Gastrocnemius medialis (tissue), 4 donors: ENCODE measurements at regions not wholly inside any gene's neighbourhood (a gene's known extent, or its start where the extent isn't known, plus 50 kb on each side); places are given as distances from the start of the nearest gene placed in this dataset.

Experiments
- ATAC-seq, 2 donors: fragments of 150-250 bp; one replicate each; pipeline ENCODE4 v1.9.1; 2016
- DNase-seq, 2 donors: peaks; one replicate each; pipeline ENCODE4 v3.0.0-alpha.2; 2019
- H3K27ac ChIP-seq, 4 donors: fragments of 200-600 bp; sonication (generic); 1 replicate in 1 of 4; 2 replicates in 3 of 4; pipeline ENCODE4 v1.5.1; 2016 to 2018; ENCODE audit warnings: mild to moderate bottlenecking in 2 of 4, moderate library complexity in 1 of 4
- H3K27me3 ChIP-seq, 3 donors: fragments of 200-600 bp; sonication (generic) in 2 of 3; 1 replicate in 1 of 3; 2 replicates in 2 of 3; pipeline versions ENCODE4 v1.5.1 to v1.6.0; 2016 to 2019; ENCODE audit warnings: mild to moderate bottlenecking in 1 of 3, moderate library complexity in 1 of 3
- H3K36me3 ChIP-seq, 2 donors: fragments of 200-600 bp; sonication (generic) in 1 of 2; one replicate each; pipeline ENCODE4 v1.5.1; 2017 to 2018
- H3K4me1 ChIP-seq, 2 donors: fragments of 200-600 bp; sonication (generic) in 1 of 2; one replicate each; pipeline ENCODE4 v1.5.1; 2016 to 2017; ENCODE audit warnings: mild to moderate bottlenecking in 2 of 2
- H3K4me3 ChIP-seq, 4 donors: fragments of 200-600 bp; sonication (generic) in 3 of 4; 1 replicate in 1 of 4; 2 replicates in 3 of 4; pipeline ENCODE4 v1.5.1; 2016 to 2019; ENCODE audit warnings: mild to moderate bottlenecking in 2 of 4
- H3K9me3 ChIP-seq, 3 donors: fragments of 200-600 bp; sonication (generic) in 2 of 3; 1 replicate in 1 of 3; 2 replicates in 2 of 3; pipeline ENCODE4 v1.5.1; 2016 to 2019
- CTCF ChIP-seq, 5 experiments: fragments of 450-650 bp in 3 of 5; fragments of 200-600 bp in 2 of 5; sonication (generic) in 2 of 5; IDR thresholded peaks in 4 of 5; conservative IDR thresholded peaks in 1 of 5; 1 replicate in 4 of 5; 2 replicates in 1 of 5; pipeline ENCODE4 v1.5.1; 2016 to 2019; ENCODE audit warnings: antibody characterized with exemption in 5 of 5, mild to moderate bottlenecking in 3 of 5, moderate library complexity in 3 of 5
- POLR2A ChIP-seq, 2 donors: fragments of 450-650 bp; IDR thresholded peaks; one replicate each; pipeline ENCODE4 v1.6.1; 2017; ENCODE audit warnings: antibody characterized with exemption in 2 of 2, mild to moderate bottlenecking in 2 of 2, moderate library complexity in 2 of 2
- in situ Hi-C, 4 donors: fragments of 200-750 bp; cut with MboI; loops; one replicate each; pipeline versions ENCODE4 v1.15.0 to v1.8.0; 2017; ENCODE audit warnings: low sequenced_read_pairs in 4 of 4
- intact Hi-C: fragments of 100-400 bp; cut with DNase I; formaldehyde crosslinking; loops from one replicate; pipeline ENCODE4 v1.15.1; 2023; ENCODE audit warnings: low total_unique reads

- Histone ChIP-seq H3K4me1 (no peaks in the 10 kb centered on the region), H3K4me3 (no peak overlapping the region), H3K9me3 (no peaks in the 10 kb centered on the region), H3K27me3 (no peaks in the 10 kb centered on the region), H3K27ac (no peak overlapping the region), H3K36me3 (no peaks in the 10 kb centered on the region)
- no peak for TF ChIP-seq POLR2A (IDR thresholded peaks at IDR 0.05)
- no peak for TF ChIP-seq CTCF (IDR thresholded peaks at IDR 0.05 in 4 of 5, conservative IDR thresholded peaks at IDR 0.05 in 1 of 5)
- intact Hi-C loops (no loop called here), in situ Hi-C loops (no loop called here)
- ATAC-seq (no peak), DNase-seq (no peak)
These were observed 130.8 kb upstream of the IRX3 start for GRCh38 chr16:54417384-54417783.

- no peak overlapping the region for H3K27ac ChIP-seq
- intact Hi-C loops (no loop called here), in situ Hi-C loops (no loop called here)
- DNase-seq, result no peak
- ATAC-seq, result no peak
- no peaks in the 10 kb centered on the region for H3K27me3 ChIP-seq
- no peak for TF ChIP-seq CTCF (IDR thresholded peaks at IDR 0.05 in 4 of 5, conservative IDR thresholded peaks at IDR 0.05 in 1 of 5)
- TF ChIP-seq POLR2A (IDR thresholded peaks at IDR 0.05), result no peak
- no peak overlapping the region for H3K4me3 ChIP-seq
- H3K9me3 ChIP-seq, result no peaks in the 10 kb centered on the region
- H3K4me1 ChIP-seq, result peaks cover 3 to 6% of the 10 kb centered on the region in 2 donors
- H3K36me3 ChIP-seq, result no peaks in the 10 kb centered on the region
These were observed 128.1 kb upstream of the IRX3 start for GRCh38 chr16:54414671-54415070.

GRCh38 chr16:54412777-54413455 is 126.3 kb upstream of the IRX3 start:
- H3K36me3 ChIP-seq, result no peaks in the 10 kb centered on the region
- in situ Hi-C loops, result no loop called here

GRCh38 chr16:54412037-54412436 is 125.5 kb upstream of the IRX3 start:
- DNase-seq (no peak), ATAC-seq (no peak)
- H3K9me3 ChIP-seq, result no peaks in the 10 kb centered on the region
- peak overlapping the region in 2 of 4 donors; percentile 20 to 21 for H3K4me3 ChIP-seq
- TF ChIP-seq CTCF (IDR thresholded peaks at IDR 0.05 in 4 of 5, conservative IDR thresholded peaks at IDR 0.05 in 1 of 5) (no peak), POLR2A (IDR thresholded peaks at IDR 0.05) (no peak)
- no peaks in the 10 kb centered on the region for H3K36me3 ChIP-seq
- no peaks in the 10 kb centered on the region for H3K27me3 ChIP-seq
- H3K4me1 ChIP-seq, result peaks cover 3 to 6% of the 10 kb centered on the region in 2 donors
- H3K27ac ChIP-seq, result no peak overlapping the region
- intact Hi-C loops, result no loop called here
- in situ Hi-C loops, result no loop called here

More at GRCh38 chr16:54412777-54413455, 126.3 kb upstream of the IRX3 start:
- DNase-seq, result no peak
- Histone ChIP-seq H3K27me3 (no peaks in the 10 kb centered on the region), H3K27ac (no peak overlapping the region), H3K4me3 (no peak overlapping the region), H3K4me1 (peaks cover 3 to 6% of the 10 kb centered on the region in 2 donors), H3K9me3 (no peaks in the 10 kb centered on the region)
- TF ChIP-seq CTCF (IDR thresholded peaks at IDR 0.05 in 4 of 5, conservative IDR thresholded peaks at IDR 0.05 in 1 of 5) (no peak), POLR2A (IDR thresholded peaks at IDR 0.05) (no peak)
- intact Hi-C loops, result no loop called here
- no peak for ATAC-seq

GRCh38 chr16:54411544-54411943 is 125.0 kb upstream of the IRX3 start:
- no peaks in the 10 kb centered on the region for H3K36me3 ChIP-seq
- peak in 1 of 2 donors; percentile 87 for ATAC-seq
- TF ChIP-seq POLR2A (IDR thresholded peaks at IDR 0.05), result no peak
- TF ChIP-seq CTCF (IDR thresholded peaks at IDR 0.05 in 4 of 5, conservative IDR thresholded peaks at IDR 0.05 in 1 of 5), result no peak
- in situ Hi-C loops (no loop called here), intact Hi-C loops (no loop called here)
- H3K27ac ChIP-seq, result no peak overlapping the region
- H3K9me3 ChIP-seq, result no peaks in the 10 kb centered on the region
- H3K27me3 ChIP-seq, result no peaks in the 10 kb centered on the region
- peaks cover 3 to 6% of the 10 kb centered on the region in 2 donors for H3K4me1 ChIP-seq
- no peak for DNase-seq
- H3K4me3 ChIP-seq, result peak overlapping the region in 3 of 4 donors; percentile 20 to 31 (median 21)
